Coronary artery (tissue), 2 donors: ENCODE measurements at regions not wholly inside any gene's neighbourhood (a gene's known extent, or its start where the extent isn't known, plus 50 kb on each side); places are given as distances from the start of the nearest gene placed in this dataset.
"Not testable (repeated sequence)": the region's sequence is repeated elsewhere in the genome, so short reads cannot be mapped to it uniquely, and the experiment has no call there.

Experiments used
- DNase-seq: peaks from one replicate; pipeline ENCODE4 v3.0.0-alpha.2; 2017; ENCODE audit warnings: low spot score
- H3K27ac ChIP-seq, 2 donors: fragments of 200-600 bp; sonication (generic); one replicate each; pipeline ENCODE4 v1.5.1; 2016 to 2019
- H3K4me3 ChIP-seq: fragments of 200-600 bp; sonication (generic); 2 replicates; pipeline ENCODE4 v1.5.1; 2016; ENCODE audit warnings: mild to moderate bottlenecking, moderate library complexity
- TF ChIP-seq, protein P1 (sequence below): fragments of 200-600 bp; sonication (generic); IDR thresholded peaks from one replicate; pipeline ENCODE4 v1.5.1; 2019; ENCODE audit warnings: antibody characterized with exemption

DNA sequence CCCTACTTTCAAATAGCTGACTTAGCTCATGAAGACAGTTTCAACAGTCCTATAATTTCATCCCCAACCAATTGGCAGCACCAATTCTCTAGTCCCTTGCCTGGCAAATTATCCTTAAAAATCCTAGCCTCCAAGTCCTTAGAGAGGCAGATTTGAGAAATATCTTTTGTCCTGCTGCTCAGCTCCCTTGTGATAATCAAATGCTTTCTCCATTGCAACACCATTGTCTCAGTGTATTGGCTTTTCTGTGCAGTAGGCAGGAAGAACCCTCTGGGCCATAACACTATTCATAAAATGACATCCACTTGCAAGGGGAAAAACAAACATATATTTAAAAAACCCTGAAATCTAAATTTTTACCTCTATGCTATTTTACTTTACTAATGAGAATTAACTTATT, 89.6 kb downstream of the AASDHPPT start:
- DNase-seq = no peak
- Histone ChIP-seq H3K27ac (no peak overlapping the region), H3K4me3 (no peak overlapping the region)
- TF ChIP-seq, protein P1, sequence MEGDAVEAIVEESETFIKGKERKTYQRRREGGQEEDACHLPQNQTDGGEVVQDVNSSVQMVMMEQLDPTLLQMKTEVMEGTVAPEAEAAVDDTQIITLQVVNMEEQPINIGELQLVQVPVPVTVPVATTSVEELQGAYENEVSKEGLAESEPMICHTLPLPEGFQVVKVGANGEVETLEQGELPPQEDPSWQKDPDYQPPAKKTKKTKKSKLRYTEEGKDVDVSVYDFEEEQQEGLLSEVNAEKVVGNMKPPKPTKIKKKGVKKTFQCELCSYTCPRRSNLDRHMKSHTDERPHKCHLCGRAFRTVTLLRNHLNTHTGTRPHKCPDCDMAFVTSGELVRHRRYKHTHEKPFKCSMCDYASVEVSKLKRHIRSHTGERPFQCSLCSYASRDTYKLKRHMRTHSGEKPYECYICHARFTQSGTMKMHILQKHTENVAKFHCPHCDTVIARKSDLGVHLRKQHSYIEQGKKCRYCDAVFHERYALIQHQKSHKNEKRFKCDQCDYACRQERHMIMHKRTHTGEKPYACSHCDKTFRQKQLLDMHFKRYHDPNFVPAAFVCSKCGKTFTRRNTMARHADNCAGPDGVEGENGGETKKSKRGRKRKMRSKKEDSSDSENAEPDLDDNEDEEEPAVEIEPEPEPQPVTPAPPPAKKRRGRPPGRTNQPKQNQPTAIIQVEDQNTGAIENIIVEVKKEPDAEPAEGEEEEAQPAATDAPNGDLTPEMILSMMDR = no peak

DNA sequence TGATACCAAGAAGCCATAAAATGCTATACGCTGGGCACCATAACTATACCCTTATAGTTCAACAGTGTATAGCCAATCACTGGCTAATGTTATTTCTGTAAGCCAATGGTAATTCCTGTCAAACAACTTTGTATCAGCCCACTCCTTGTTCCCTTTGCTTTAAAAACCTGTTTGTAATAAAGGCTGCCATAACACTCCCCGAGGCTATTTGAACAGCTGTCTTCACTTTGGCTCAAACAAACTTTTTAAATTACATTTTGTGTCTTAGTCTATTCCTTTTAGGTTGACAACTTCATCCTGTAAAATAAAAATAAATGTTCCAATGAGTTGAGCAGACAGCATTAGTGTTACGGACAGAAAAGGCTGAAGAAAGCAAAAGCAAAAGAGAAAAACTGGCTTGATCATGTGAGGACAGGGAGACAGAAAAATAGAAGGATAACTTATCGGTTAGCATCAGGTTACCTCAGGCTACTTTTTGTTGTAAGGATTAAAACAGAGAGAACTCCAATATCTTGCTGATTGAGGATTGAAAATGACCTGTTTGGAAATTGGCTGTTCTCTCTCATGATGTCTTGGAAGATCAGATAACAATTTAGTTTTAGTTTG, 95.0 kb downstream of the AASDHPPT start:
- TF ChIP-seq, protein P1 = no peak
- H3K4me3 ChIP-seq = no peak overlapping the region
- H3K27ac ChIP-seq = no peak overlapping the region
- no peak for DNase-seq

DNA sequence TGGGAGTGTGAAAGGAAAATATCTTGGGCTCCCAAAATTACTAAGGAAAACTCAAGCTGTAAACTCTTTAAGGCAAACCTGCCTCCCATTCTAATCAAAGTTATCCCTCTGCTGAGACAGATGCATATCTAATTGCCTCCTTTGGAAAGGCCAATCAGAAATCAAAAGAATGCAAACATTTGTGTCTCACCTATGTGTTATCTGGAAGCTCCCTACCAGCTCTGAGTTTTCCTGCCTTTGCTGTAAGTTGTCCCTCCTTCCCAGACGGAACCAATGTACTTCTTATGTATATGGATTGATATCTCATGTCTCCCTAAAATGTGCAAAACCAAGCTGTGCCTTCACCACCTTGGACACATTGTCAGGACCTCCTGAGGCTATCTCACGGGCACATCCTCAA, 95.8 kb downstream of the AASDHPPT start:
- no peak overlapping the region for H3K4me3 ChIP-seq
- no peak for DNase-seq
- TF ChIP-seq, protein P1 = no peak
- H3K27ac ChIP-seq = no peak overlapping the region

DNA sequence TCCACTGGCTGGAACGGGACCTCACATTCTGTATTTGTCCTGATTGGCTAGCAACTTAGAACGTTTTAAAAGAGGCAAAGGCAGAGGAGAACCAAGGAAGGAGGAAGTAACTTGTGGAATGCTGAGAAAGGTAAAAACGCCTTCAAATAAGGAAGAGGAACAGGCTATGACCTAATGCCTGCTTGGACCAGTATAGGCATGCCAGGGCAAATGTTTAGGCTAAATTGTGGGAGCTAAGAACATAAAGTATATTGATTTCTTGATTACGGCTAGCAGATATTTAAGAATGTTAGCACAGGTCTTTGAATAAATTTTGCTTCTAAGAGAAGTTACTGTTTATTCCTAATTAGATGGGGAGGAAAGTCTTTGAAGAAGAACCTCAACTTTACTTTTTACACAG, 96.5 kb downstream of the AASDHPPT start:
- not testable (repeated sequence) for DNase-seq, H3K27ac ChIP-seq, H3K4me3 ChIP-seq

DNA sequence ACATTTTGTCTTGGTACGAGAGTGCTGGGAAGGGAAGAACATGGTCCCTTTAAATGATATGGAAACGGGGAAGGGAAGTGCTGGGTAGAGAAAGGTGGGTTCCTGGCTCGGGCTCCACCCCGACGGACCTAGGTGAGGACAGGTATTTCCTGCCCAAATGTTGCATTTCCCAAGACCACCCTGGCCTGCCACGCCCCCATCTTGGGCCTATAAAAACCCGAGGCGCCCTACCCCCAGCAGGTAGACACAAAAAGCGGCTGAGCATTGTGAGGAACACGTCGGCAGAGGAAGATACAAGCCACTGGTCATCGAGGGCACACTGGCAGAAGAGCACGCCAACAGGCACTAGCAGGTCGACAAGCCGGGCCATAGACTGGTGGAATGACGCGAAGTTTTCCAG, 99.4 kb downstream of the AASDHPPT start:
- TF ChIP-seq, protein P1 = no peak
- no peak overlapping the region for H3K27ac ChIP-seq
- H3K4me3 ChIP-seq = no peak overlapping the region
- DNase-seq = no peak

DNA sequence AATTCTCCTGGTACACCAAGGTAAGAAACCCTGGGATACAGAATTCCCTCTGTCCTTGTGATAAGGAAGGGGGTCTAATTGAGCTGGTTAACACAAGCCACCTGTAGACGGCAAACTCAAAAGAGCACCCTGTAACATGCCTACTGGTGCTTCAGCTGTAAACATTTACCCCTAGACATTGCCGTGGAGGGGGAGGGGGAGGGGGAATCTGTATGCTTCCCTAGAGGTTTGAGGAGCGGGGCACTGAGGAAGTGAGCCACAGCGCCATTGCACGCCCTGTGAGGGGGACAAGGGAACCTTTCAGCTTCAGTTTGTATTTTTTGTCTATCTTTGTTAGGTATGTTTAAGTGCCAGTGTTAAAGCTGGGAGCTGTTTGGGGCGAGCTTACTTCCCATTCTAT, 99.8 kb downstream of the AASDHPPT start:
- no peak for DNase-seq
- TF ChIP-seq, protein P1 = no peak
- no peak overlapping the region for H3K4me3 ChIP-seq
- H3K27ac ChIP-seq = no peak overlapping the region

DNA sequence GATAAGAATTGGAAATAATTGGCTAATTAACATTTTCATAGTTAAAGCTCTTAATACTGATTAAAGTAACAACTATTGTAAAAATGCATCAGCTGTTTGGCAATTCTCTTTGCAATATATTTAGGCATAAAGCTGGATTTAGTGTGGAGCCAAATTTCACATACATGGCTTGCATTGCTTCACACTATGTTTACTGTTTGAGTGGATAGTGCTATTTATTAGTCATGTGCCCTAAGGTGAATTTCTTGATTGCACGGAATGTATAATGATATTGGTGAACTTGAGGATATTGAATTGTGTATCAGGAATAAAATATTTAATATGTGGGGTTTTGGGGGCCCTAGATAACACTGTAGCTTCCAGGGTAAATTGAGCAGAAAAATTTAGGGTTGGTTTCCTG, 100.9 kb downstream of the AASDHPPT start:
- no peak overlapping the region for H3K4me3 ChIP-seq
- no peak overlapping the region for H3K27ac ChIP-seq
- DNase-seq = no peak
- TF ChIP-seq, protein P1 = no peak

DNA sequence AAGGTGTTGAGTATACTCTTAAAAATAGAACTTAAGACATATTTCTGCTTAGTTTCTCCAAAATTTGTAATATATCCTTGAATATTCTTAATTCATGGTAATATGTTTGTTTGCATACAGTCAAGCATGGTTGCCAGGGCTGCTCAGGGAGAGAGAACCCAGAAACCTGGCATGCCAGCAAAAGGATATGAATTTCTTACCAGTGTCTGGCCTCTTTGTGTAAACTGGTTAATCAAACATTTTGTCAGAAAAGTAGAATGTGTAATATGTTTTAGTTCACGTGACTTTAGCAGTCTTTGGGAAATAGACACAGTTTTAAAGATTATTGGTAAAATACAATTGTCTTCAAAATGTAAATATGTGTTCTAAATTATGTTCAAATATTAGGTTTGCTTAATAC, 101.6 kb downstream of the AASDHPPT start:
- TF ChIP-seq, protein P1 = no peak
- no peak for DNase-seq
- no peak overlapping the region for H3K4me3 ChIP-seq
- H3K27ac ChIP-seq = no peak overlapping the region
